GM19324 (cell line): ENCODE measurements at regions not wholly inside any gene's neighbourhood (a gene's known extent, or its start where the extent isn't known, plus 50 kb on each side); places are given as distances from the start of the nearest gene placed in this dataset.

Source experiments
- ATAC-seq: cut with Tn5 transposase; IDR thresholded peaks from one replicate; pipeline ENCODE4 v1.9.1; 2021; ENCODE audit warnings: mild to moderate bottlenecking, moderate library complexity; ENCODE audit not compliant: unreplicated experiment, low FRiP score

- ATAC-seq = no peak
Observed at GRCh38 chr3:109897734-109898133, 560.4 kb upstream of the DPPA4 start.

DNA sequence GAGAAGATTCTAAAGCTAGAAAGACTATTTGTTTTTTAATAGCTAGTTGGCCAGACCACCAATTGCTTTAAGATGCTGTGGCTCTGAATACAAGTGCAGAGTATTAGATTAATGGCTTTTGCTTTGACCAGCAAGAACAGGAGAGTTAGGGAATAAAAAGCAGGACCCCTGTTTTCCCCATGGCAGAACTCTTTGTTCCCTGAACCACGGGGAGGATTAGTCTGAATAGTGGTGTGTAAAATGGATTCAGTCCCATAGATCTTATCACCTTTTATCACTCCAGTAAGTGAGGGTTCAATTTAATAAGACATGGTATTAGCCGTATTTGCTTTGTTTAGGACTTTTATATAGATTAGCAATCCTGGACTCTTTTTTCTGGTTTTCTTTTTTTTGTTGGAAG is 562.6 kb upstream of the DPPA4 start:
- no peak for ATAC-seq

DNA sequence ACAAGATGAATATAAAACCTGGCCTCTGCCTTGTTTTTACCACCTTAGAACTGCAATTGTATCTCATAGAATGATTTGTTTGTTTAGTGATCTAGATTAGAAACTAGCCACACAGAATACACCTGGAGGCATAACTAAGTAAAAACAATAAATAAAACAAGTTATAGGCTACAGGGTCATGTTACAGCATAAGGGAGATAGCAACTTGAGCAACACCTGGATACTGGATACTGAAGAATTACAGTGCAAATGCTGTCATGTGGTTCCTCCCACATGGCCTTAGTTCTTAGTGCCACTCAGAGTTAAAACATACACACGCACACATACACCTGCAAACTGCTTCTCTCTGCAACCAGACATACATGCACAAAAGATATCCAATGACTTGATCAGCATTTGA is 563.4 kb upstream of the DPPA4 start:
- ATAC-seq = no peak

- no peak for ATAC-seq
Observed at GRCh38 chr3:109902549-109902948, 565.2 kb upstream of the DPPA4 start.

DNA sequence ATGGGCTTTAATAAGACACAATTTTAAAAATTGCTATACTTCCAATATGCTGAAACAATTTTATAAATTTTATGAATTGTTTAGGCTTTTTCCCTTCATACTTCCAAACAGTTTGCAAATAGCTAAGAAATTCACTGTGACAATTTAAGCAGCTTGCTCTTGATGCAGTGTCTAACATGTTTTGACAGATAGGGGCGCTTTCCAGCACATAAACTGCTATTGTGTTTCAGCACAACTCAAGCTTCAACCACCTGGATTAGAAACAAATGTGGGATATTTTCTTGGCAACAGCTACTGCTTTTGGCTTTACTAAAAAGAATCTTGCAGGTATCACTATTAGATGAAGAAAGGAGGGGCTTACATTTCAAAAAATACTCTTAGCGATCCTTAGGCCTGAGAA is 565.8 kb upstream of the DPPA4 start:
- ATAC-seq = no peak

DNA sequence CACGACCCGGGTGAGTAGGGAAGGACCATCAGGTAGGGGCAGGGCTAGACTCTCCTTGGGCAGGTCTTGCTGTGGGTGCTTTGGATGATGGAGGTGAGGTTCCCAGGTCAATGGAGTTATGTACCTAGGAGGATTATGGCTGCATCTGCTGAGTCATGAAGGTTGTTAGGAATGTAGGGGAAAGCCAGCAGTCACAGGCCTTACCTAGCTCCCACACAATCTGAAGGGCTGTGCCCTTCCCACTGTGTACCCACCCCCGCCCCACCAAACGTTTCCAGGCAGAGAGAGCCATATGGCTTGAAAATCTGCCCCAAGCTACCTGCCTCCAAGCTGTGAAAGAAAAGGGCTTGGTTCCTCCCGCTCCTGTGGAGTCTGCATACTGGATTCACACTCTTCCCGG is 573.4 kb upstream of the DPPA4 start:
- no peak for ATAC-seq

DNA sequence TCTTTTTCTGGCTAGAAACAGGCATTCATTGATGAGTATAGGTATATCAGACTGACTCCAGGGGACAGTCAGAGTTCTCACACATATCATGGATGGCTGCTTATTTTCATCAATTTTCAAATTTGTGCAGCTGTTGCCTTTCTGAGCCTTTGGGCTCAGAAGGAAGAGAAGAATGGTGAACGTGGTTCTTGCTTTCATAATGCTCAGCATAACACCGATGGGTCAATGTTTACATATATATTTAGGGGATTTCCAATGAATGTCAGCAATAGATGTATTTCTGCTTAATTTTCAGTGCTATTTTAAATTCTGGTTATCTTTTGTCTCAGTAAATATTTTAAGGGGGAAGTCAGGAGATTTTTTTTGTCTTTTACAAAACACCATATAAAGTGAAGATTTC is 581.4 kb upstream of the DPPA4 start:
- no peak for ATAC-seq

GRCh38 chr3:109920749-109921148 is 583.4 kb upstream of the DPPA4 start:
- ATAC-seq = no peak

DNA sequence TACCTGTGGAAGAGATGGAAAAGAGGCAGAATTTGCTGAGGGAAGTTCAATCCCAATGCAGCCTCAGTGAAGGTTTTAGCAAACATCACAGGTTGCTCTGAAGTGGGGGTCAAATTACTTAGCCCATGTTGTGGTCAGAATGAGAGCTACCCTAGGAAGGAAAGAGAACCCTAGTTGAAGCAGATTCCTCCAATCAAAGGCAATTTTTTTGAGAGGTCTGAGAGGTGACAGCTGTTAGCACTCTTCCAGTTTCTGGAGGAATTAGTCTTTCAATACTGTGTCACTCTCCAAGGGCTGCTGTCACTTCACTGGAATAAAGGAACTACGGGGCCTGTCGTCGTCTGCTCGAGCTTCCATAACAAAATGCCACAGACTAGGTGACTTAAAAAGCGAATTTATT is 584.2 kb upstream of the DPPA4 start:
- no peak for ATAC-seq

DNA sequence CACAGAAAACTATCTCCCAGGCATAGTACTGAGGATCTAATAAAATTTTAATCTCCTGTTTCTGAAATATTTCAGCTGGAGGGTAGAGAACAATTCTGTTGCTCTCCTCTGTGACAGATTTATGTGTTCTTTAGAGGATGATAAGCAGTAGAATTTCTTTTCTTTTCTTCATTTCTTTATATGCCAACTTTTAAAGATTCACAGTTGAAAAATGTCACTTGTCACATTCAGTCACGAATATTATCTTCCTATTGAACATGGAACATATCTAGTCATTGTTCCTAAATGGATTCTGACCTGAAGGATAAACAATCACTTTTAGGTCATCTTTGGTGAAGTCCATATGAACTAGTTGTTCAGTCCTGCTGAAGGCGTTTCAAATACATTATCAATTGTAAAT is 585.5 kb upstream of the DPPA4 start:
- ATAC-seq = no peak

GRCh38 chr3:109923431-109923830 is 586.1 kb upstream of the DPPA4 start:
- no peak for ATAC-seq

DNA sequence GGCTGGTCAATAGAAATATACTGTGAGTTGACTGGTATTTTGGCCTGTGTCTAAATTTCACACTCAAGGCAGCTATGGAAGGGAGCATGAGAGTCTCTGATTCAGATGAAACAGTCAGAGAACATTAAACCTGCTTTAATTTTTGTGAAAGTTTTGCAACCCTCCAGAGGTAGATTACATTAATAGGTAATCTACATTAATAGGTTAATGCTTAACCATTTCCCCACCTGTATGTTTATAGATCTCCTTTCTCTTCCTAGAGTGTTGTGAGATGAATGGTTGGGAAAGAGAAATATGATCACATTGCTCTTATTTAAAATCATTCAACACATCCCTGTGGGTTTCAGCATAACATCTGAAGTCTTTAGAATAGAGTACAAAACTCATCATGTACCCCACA is 586.9 kb upstream of the DPPA4 start:
- ATAC-seq = no peak

GRCh38 chr3:109926376-109926775 is 589.0 kb upstream of the DPPA4 start:
- ATAC-seq = no peak

DNA sequence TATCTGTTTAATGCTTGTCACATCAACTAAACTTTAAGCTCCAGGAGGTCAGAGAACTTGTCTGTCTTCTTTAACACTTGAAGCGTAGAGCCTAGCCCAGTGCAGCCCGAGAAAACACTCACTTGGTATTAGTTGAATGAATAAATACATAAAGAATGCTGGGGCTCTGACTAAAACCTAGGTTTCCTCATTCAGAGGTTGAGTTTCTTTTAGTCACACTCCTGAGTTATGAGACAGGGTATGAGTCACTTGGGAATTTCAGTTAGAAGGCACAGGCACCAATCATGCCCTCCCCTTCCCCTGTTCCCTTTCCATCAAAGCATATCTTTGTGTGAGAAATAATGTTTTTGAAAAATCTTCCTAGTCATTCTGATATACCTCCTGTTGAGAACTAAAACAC is 589.8 kb upstream of the DPPA4 start:
- ATAC-seq = no peak

- no peak for ATAC-seq
Observed at GRCh38 chr3:109927726-109928125, 590.4 kb upstream of the DPPA4 start.

- no peak for ATAC-seq
Observed at GRCh38 chr3:109930582-109930981, 593.2 kb upstream of the DPPA4 start.

GRCh38 chr3:109933576-109933975 is 596.2 kb upstream of the DPPA4 start:
- ATAC-seq = no peak

DNA sequence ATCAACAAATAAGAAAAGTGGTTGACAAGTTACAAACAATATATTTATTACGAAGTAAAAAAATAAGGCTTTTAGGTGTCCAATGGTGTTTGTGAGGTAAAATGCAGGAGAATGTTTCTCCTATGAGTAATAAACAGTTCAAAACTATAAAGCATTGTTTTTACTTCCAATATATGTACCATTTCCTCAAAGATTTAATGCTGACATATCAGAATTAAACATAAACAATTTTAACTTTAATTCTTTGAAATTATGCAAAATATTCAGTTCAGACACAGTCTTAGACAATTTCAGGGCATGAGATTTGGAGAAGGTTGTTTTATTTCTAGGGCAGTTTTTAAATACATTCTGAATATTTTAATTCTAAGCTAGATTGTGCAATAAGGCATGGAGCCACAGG is 602.5 kb upstream of the DPPA4 start:
- ATAC-seq = no peak

DNA sequence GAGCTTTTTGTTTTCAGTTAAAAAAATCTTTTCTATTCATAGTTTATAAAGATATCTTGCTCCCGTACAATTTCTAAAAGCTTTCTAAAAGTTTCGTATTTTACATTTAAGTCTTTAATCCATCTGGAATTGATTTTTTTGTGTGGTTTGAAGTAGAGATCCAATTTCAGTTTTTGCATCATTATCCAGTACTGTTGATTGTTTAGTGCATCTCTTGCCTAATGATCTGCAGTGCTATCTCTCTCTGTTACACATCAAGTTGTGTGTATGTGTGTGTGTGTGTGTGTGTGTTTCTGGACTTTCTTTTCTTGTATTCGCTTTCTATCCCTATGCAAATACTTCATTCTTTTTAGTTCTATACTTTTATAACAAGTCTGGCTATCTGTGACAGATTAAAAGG is 605.8 kb upstream of the DPPA4 start:
- ATAC-seq = no peak

- ATAC-seq = no peak
Observed at GRCh38 chr3:109944836-109945235, 607.5 kb upstream of the DPPA4 start.

DNA sequence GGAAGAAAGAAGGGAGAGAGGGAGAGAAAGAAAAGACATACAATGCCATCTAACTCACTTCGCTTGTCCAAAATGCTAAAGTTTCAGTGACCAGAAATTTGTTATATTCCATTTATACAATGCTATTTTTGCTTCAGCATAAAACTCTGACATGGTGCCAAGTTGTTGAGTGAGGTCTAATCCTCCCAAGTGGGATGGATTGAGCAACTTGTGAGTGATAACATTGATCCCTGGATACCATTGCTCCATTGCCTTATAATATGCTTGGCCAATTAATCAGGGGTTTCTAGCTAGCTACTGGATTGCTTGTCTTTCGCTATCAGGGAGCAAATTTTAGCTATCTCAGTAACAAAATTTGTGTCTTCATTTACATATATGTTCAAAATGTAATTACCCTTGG is 615.6 kb upstream of the DPPA4 start:
- no peak for ATAC-seq

GRCh38 chr3:109963831-109964230 is 626.5 kb upstream of the DPPA4 start:
- ATAC-seq = no peak

- no peak for ATAC-seq
Observed at GRCh38 chr3:109973733-109974132, 636.4 kb upstream of the DPPA4 start.

DNA sequence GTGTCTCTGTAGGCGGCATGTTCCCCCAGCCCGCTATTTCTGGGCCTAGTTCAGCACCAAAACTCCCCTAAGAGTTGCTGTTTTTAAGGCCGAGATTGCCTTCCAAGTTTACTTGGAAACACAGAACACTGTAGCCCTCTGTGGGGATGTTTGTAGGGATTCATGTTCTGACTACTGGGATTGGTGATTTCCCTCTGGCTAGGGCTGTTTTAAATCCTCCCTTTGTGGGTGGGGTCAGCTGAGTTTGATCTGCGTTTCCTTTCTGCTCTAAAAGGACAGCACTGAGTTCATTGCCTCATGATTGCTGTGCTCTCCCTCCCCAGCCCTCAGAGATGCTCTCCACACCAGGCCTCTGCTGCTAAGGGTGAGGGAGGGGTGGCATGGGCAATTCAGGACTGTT is 640.6 kb upstream of the DPPA4 start:
- no peak for ATAC-seq
